ENCODE measurements at regions not wholly inside any gene's neighbourhood (a gene's known extent, or its start where the extent isn't known, plus 50 kb on each side); places are given as distances from the start of the nearest gene placed in this dataset.

- H3K27me3 ChIP-seq (ENCODE audit: control insufficient read depth in 4 of 4, insufficient read depth in 4 of 4, low read length in 3 of 4): no peaks in the 10 kb centered on the region
- H3K9ac ChIP-seq (ENCODE audit: low read depth in 1 of 2, low read length in 2 of 2): no peak overlapping the region
- no peaks in the 10 kb centered on the region for H3K36me3 ChIP-seq (ENCODE audit: control insufficient read depth in 4 of 4, insufficient read depth in 3 of 4, low read depth in 1 of 4, low read length in 3 of 4)
- no peak overlapping the region for H3K27ac ChIP-seq (ENCODE audit: low read depth in 1 of 2, low read length in 2 of 2)
- no peak overlapping the region for H3K4me3 ChIP-seq (ENCODE audit: low read depth in 1 of 3, low read length in 3 of 3)
- no peak for TF ChIP-seq CTCF (IDR thresholded peaks at IDR 0.05; ENCODE audit: low read depth, low read length, missing input control)
- no peak for TF ChIP-seq JUND (IDR thresholded peaks at IDR 0.05)
- no peak for TF ChIP-seq ZBTB33 (IDR thresholded peaks at IDR 0.05)
- TF ChIP-seq FOXA1 (IDR thresholded peaks at IDR 0.05): no peak
- TF ChIP-seq RXRA (IDR thresholded peaks at IDR 0.05): no peak
- TF ChIP-seq TAF1 (conservative IDR thresholded peaks at IDR 0.05): no peak
- TF ChIP-seq YY1 (IDR thresholded peaks at IDR 0.05): no peak
- TF ChIP-seq MAX (IDR thresholded peaks at IDR 0.05): no peak
- no peak for TF ChIP-seq FOXA2 (IDR thresholded peaks at IDR 0.05)
- no peak for TF ChIP-seq HNF4G (IDR thresholded peaks at IDR 0.05)
- no peak for TF ChIP-seq EGR1 (IDR thresholded peaks at IDR 0.05; ENCODE audit: low read depth in 2 of 2)
- TF ChIP-seq ATF3 (IDR thresholded peaks at IDR 0.05): no peak
- no peak for TF ChIP-seq HNF4A (conservative IDR thresholded peaks at IDR 0.05)
- TF ChIP-seq REST (IDR thresholded peaks at IDR 0.05): no peak
- TF ChIP-seq SP1 (IDR thresholded peaks at IDR 0.05): no peak
- no peak for TF ChIP-seq RAD21 (IDR thresholded peaks at IDR 0.05)
- no peak for TF ChIP-seq NR2F2 (IDR thresholded peaks at IDR 0.05)
- TF ChIP-seq GABPA (IDR thresholded peaks at IDR 0.05 in 1 of 2, conservative IDR thresholded peaks at IDR 0.05 in 1 of 2): no peak
- DNase-seq (ENCODE audit: low spot score): no peak
- 84% methylated on average over 3 of the region's 3 CpGs for WGBS
- H3K9me3 ChIP-seq (ENCODE audit: control insufficient read depth in 4 of 4, low read length in 3 of 4): no peaks in the 10 kb centered on the region
- peaks cover 0 to 4% (median 0%) of the 10 kb centered on the region in 4 donors for H3K4me1 ChIP-seq (ENCODE audit: control insufficient read depth in 4 of 4, insufficient read depth in 4 of 4, low read length in 3 of 4)
Observed at GRCh38 chr20:7596541-7596940, 343.7 kb downstream of the HAO1 start.

Data from liver (tissue), 8 donors.